Stimulated activated CD8-positive, alpha-beta memory T cell treated with anti-CD3 and anti-CD28 coated beads, Interleukin-12 subunit alpha, Interleukin-12 subunit beta, amount 100 ng/mL, for 1 hour (primary cell): ENCODE measurements at regions not wholly inside any gene's neighbourhood (a gene's known extent, or its start where the extent isn't known, plus 50 kb on each side); places are given as distances from the start of the nearest gene placed in this dataset.

Experiments used
- DNase-seq: peaks from one replicate; pipeline ENCODE4 v3.0.0-alpha.2; 2020; ENCODE audit warnings: low read depth

DNA sequence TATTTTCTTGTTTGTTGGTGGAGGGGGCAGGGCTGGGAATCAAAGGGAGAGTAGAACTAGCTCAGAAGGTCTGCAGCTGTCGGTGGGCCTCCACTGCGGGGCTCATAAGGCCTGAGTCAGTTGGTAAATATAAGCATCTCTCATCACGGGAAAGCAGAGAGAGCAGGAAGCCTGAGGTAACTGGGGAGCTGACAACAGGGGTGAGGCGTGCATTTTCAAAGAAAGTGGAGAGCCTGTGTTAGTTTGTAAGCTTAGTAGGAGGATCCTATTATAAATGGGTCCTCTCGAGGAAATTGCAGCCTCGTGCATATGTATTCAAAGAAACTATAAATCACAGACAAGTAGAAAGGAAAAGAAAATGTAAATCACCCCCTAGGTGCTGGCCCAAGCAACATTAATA, 221.0 kb upstream of the CDH13 start:
- no peak for DNase-seq

DNA sequence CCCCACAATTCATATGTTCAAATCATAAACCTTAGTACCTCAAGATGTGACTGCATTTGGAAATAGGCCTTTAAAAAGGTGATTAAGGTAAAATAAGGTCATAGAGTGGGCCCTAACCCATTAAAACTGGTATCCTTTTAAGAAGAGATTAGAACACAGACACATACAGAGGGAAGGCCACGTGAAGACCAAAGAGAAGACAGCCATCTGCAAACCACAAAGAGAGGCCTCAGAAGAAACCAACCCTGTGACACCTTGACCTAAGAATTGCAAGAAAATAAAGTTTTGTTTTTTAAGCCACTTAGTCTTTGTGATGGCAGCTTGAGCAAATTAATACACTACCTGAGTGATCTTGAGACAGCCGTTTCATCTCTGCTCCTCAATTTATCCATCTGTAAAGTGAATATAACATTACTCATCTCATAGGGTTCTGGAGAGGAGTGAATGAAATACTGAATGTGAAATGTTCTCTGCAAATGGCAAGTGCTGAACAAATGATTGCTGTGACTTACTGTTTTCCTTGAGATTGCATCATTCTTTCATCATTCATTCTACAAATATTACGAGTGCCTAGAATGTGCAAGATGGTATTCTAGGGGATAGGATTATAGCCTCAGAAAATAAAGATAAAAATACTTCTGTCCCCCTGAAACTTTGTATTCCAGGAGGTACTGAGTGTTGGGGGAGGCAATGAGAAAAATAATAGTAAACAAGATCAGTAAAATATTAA, 222.0 kb upstream of the CDH13 start:
- no peak for DNase-seq

DNA sequence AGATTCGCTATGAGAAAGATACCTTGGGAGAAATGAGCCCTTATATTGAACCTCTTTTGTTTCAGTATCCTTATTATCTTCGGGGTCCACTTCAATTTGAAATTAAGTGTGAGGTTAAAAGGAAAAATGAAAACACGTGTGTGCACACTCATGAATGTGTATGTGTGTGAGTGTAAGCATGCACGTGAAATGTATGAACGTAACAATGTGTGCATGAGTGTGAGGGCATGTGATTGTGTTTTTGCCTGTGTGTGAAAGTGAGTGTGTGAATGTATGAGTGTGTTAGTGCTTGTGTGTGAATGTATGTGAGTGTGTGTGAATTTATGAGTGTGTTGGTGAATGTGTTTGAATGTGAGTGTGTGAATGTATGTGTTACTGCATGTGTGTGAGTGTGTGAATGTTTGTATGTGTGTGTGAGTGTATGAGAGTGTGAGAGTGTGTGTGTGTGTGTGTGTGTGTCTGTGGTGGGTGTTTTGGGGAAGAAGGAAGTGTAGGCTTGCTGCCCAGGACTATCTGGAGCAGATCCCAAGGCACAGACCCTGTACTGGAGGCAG, 224.0 kb upstream of the CDH13 start:
- DNase-seq, result no peak

DNA sequence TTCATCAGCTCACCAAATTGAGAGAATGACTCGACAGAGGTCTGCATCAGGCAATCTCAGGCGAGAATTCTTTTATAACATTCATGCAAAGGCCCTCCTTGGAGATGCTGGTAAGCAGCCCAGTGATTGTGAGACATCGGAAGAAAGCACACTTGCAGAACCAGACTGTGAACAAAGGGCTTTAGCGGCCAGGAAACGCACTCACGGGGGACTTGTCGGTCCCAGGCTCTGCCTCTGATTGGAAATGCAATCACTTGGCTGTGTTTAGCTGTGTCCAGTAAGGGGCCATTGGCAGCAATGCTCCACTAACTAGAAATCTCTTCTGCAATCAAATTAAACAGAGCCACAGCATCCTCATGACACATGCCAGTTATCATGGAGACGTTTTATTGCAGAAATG, 226.7 kb upstream of the CDH13 start:
- no peak for DNase-seq

DNA sequence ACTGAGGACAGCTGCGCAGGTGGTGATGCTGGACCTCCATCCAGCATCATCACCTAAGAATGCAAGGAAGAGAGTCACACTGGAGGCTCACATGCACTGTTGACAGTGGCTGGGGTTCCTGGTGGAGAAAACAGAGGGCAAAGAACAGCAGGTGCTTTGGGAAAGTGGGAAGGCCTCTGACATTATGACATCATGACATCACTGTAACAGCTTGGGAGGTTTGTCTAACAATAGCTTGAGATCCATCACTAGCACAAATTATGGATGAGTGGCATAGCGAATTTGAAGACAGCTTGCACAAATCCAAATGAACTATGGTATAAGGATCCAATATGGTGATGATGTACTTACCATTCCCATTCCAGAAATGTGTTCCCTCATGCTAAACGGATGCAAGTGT, 226.5 kb upstream of the MPHOSPH6 start:
- no peak for DNase-seq

DNA sequence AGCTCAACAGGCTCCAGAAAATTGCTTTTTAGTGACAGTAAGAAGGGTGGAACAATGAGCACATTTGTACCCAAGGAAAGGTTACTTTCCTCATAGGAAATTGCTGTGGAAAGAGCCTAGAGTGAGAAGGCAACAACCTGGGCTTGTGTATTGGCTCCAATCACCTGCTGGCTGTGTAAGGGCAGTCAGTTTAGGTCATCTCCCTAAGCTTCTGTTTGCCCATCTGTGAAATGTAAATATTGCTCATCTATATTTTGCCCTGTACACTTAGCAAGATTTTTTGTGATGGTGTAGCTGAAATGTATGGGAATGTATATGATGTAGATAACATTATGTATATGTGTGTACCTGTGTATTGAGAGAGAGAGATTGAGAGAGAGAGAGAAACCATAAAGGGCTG, 225.2 kb upstream of the MPHOSPH6 start:
- no peak for DNase-seq

DNA sequence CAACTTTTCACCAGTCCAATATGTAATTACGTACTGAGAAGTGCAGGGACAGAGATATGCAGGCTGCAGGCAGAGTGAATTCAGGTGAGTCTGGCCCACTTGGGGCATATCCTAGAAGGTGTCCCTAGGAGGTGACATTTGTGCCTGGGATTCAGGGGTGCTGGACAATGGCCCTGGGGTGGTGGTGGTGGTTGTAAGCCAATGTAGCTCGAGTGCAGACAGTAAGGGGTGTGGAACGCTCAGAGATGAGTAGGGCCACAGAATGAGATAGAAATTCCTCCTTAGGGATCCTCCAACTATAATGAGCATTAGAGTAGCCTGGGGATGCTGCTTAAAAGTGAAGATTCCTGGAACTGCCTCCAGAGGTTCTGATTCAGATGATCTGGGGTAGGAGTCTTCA, 221.7 kb upstream of the MPHOSPH6 start:
- DNase-seq, result no peak

DNA sequence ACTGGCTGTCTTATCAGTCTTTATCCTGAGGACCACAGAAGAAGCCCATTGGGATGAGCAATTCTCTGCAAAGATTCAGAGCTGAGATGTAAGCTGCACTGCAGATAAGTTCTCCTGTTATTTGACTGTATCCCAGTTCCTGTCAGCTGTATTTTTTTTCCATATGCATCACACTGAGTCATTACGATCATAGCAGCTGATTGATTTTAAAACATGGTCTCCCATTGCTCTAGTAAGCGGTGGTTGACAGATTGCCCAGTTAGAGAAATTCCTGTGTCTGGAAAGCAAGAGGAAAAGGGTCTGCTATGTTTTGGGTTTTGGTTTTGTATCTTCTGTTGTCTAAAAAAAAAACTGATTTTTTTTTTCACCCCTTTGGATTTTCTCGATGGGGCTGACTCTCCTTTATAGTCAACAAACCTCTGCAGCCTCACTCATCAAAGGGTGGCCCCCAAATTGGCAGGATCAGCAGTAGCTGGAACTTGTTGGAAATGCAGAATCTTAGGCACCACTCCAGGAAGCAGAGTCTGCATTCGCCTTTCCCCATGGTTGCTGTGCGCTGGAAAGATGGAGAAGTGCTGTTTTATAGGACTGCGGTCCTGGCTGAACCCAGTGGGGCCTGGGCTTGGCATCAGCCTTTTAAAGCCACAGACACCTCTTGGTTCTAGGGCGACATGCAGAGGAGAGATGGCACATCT, 220.1 kb upstream of the MPHOSPH6 start:
- DNase-seq, result no peak

DNA sequence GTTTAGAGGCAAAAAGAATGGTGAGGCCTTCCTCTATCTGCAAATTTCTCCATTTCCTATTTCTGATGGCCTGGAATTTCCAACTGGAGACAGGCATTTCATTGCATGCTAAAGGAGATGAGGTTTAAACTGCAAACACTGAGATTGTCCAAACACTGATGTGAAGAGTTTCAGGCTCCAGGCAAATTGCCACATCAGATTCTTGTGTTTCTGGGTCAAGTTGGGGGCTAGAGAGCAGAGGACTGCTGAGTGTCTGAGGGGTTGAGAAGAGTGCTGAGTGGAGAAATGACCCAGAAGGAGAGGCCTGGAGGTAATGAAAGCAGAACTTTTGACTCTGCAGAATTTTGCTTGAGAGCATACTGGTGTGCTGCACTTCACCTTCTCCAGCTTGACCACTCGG, 216.7 kb upstream of the MPHOSPH6 start:
- DNase-seq, result no peak

DNA sequence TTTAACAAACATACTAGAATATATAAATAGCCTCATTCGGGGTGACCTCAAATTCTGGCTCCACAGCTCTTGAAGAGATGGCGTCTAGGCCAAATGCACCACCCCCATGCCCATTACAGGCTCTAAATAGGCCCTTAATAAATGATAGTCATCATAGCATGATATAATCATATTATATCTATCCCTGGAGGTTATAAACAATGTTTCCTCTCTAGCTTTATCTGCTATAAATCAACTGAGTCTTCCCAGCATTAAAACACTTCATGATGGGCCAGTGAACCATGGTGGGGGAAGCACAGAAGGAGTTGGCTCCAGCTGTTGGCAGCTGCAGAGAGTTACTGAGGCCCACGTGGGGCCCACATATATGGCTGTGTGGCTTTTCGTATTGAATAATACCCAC, 214.9 kb upstream of the MPHOSPH6 start:
- no peak for DNase-seq

DNA sequence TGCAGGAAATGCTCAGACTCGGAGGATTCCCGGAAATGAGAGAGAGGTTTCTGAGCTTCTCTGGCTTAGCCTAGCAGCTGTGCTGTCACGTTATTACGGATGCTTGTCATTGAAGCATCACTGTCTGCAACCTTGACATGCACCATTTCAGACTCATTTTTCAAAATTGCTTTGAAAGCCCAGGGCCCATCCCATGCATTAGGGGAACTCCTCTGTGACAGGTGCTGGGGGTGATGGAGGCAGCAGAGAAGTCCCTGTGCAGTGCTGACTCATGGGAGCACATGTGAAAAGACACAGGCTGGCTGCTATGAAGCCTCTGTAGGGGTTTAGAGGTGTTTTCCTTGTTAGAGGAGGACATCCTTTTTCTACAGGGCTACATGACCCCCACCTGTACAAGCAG, 214.0 kb upstream of the MPHOSPH6 start:
- no peak for DNase-seq

DNA sequence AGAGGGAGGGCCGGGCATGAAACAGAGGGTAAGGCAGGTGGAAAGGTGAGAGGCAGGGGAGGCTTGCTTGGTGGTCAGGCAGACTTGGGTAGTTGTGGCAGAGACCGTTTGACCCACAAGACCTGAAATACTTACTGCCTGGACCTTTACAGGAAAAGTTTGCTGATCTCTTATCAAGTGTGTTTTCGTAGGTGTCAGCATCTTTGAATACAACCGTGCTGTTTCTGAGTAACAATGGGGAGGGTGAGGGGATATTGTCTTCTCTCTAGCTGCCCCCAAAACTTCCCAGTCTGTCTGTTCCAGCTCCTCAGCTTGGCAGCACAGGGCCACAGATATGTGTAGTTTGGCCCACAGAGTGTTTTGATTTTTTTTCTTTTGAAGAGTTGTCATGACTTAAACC, 212.5 kb upstream of the MPHOSPH6 start:
- no peak for DNase-seq

DNA sequence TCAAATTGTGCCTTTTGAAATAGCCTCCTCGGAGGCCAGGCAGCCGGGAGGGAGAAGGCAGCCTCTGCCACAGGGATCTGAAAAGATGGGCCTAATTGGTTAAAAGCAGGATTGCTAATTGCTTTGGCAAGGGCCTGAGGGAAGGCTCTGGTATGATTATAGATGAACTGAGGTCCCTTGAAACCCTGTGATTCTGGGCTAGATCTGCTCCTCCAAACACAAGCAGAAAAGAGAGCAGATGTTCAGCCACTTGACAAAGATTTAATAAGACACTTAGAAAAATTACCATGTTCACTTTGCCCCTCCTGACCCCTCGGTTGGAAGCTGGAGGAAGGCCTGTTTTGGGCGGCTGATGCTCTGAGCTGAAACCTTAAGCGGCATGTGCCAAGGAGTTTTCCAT, 209.5 kb upstream of the MPHOSPH6 start:
- DNase-seq, result no peak

DNA sequence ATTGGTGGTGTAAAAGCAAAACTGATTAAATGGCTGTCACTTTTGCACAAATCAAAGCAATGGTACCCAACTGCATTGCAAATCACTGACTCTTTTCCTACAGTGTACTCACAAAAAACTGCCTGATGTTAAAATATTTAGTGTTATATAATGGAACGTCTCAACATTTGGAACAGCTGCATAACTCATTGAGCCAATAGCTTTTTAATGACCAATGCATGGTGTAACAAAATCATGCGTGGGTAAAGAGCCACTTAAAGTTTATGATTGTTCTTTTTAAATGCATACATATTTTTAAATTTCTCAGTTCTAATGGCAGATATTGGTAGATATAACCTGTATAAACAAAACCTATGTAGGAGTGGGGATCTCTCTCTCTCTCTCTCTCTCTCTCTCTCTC, 204.0 kb upstream of the MPHOSPH6 start:
- no peak for DNase-seq

DNA sequence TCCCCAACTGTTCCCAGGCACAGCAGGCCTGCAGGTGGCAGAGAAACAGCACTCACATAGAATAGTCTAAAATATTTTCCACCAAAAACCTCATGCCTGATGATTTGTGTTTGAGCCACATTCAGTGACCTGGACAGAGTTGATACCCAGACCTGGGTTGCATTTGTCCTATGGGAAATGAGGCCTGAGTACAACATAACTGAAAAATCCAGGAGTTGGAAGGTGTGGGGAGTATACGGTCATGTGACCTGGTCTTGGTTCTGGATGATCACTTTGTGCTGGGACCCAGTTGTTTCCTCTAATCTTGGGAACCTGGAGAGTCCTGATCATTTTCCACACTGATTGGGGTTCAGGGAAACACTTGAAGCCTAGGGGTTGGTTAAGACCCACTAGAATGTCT, 200.3 kb upstream of the MPHOSPH6 start:
- DNase-seq, result no peak

DNA sequence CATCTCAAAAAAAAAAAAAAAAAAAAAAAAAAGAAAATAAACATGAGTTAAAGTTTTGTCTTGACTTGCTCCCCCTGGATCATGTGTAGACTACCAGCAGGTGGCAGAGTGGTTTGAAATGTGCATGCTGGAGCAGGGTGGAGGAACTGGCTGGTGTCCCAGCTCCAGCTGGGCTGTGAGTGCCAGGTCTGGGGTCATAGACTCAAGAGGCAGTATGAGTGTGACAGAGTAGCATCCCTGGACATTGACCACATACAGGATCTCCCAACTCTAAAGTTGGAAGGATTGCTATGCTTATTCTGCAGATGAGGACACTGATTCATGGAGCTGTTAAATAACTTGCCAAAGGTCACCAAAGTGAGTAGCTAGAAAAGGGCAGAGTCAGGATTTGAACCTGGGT, 198.0 kb upstream of the MPHOSPH6 start:
- DNase-seq, result no peak

DNA sequence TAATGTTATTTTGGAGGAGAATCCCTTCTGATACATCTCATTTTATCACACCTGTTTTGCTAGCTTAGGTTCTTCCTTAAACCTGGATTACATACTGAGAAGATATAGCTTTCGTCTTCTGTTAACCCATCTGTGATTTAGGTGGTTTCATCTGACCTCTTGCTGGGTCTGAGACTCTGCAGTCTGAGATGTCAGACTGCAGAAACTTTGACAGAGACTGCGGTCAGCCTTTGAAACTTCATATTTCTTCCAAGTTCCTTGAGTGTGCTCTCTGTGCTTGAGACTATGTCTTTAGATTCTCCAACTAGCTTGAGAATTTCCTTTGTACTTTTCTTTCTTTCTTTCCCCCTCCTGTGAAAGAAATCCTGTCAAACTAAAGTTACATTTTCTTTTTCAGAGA, 196.4 kb upstream of the MPHOSPH6 start:
- no peak for DNase-seq

DNA sequence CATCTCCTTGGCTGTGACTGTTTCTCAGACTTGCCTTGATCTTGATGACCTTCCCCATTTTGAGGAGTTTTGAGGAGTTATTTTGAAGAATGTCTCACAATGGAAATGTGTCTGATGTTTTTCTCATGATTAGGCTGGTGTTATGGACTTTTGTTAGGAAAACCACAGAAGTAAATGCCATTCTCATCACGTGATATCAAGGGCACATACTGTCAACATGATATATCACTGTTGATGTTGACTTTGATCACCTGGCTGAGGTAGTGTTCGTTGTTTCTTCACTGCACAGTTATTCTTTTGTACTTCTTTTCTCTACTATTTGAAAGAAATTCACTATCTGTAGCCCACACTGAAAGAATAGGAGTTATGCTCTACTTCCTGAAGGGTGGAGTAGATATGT, 194.7 kb upstream of the MPHOSPH6 start:
- no peak for DNase-seq

DNA sequence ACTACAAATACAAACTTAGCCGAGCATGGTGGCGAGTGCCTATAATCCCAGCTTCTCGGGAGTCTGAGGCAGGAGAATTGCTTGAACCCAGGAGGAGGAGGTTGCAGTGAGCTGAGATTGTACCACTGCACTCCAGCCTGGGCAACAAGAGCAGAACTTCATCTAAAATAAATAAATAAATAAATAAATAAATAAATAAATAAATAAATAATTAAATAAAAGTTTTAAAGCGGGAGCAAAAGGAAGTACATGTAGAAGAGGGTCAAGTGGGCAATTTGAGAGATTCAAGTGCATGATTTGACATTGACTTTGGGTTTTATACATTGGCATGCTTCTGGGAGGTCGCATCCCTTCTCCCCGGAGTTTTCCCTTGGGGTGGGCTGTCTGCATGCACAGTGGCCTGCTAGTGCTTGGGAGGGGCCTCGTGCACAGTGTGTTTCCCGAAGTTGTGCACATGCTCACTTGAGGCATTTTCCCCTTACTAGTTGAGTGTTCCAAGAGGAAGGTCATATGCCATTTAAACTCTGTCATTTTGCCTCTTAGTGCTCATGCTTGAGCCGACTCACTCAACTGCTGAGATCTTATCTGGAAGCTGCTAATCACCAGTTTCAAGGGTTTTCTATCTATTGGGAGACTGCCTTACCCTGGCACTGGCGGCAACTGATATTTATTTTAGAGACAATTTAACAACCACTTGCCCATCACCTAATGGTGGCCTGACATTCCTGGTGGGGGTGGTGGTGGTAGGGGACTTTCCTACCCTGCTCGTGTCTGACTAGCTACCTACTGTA, 193.2 kb upstream of the MPHOSPH6 start:
- no peak for DNase-seq

DNA sequence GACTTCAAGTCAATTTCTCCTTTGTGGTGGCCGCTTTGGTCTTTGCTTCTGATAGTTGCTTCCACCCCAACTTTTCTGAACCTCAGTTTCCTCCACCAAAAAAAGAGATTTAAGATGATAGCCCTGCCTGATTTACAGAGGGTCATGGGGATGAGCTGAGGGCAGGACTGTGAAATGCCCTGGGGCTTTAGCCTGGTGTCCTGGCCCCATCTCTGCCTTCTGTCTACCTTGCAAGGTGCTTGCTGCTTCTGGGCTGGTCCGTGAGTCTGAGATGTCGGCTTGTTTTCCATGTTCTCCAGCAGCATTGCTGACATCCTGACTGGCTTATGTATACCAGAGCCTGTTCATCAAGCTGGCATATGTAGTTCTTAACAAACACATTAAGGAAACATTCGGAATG, 191.9 kb upstream of the MPHOSPH6 start:
- DNase-seq, result no peak

DNA sequence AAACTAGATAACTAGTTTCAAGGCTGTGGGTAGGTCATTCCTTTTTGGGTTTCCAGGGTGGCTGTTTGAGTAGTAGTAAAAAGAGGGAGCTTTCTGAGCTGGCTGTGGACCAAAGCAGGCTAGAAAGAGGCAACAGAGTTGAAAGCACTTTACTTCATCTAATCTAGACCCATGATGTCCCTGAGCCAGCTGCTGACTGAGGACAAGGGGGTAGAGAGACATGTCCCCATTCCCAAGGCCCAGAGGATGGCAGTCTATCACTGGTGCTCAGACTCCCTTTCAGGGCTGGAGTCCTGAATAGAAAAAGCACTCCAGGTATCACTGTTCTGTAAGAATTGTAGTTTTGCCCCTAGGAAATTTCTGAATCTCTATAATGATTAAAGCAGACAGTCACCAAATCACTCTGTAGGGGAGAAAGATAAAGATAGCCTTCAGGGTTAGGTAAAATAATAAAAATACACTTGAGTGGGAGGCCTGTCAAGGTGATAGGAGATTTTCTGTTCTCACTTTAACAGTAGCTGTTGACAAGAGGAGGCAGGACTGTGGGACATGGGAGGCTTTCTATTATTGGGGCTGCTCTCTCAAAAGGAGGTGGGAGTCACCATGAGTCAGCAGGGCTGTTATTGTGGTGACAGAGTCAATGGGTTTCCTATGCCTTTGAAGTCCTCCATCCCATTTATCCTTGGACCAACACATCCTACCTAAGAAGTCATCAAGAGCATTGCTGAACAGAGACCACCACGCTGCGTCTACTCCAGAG, 190.2 kb upstream of the MPHOSPH6 start:
- DNase-seq, result no peak

DNA sequence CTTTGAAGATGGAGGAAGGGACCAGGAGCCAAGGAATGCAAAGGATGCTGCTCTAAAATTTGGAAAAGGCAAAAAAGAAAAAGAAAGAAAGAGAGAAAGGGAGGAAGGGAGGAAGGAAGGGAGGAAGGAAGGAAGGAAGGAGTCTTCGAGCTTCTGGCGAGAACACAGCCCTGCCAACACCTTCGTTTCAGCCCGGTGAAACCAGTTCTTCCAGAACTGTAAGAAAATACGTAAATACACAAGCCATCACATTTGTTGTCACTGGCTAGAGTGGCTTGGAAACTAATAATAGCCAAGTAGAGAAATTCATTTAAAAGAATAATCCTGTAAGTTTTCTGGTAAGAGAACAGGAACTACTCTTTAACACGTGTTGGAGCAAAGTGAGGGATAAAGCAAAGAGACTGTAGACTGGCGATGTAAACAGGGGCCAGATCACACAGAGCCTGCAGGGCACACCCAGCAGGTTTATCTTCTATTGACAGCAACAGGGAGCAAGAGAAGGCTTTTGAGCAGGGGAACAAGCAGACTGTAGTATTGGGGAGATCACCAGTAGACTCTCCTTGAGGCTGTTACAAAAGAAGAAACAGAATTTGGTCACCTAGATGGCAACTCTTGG, 188.7 kb upstream of the MPHOSPH6 start:
- DNase-seq, result no peak
